ENCODE measurements at regions not wholly inside any gene's neighbourhood (a gene's known extent, or its start where the extent isn't known, plus 50 kb on each side); places are given as distances from the start of the nearest gene placed in this dataset.

GRCh38 chr5:18101532-18101931 is 467.3 kb downstream of the TAF11L14 start:
- TF ChIP-seq GABPA (IDR thresholded peaks at IDR 0.05; ENCODE audit: low read depth) (no peak), SPI1 (IDR thresholded peaks at IDR 0.05; ENCODE audit: borderline replicate concordance, low read depth) (no peak), POLR2AphosphoS5 (IDR thresholded peaks at IDR 0.05; ENCODE audit: low read depth) (no peak), REST (IDR thresholded peaks at IDR 0.05; ENCODE audit: insufficient replicate concordance, low read depth) (no peak), CTCF (IDR thresholded peaks at IDR 0.05; ENCODE audit: insufficient read depth, low read length) (no peak)
- H3K27ac ChIP-seq (replicated peaks), result no peak overlapping the region
- no peak for DNase-seq (ENCODE audit: low read depth in 1 of 2, low spot score in 1 of 2)
- no peak overlapping the region for H3K4me3 ChIP-seq (replicated peaks; ENCODE audit: insufficient read depth, low read length)
- no peaks in the 10 kb centered on the region for H3K27me3 ChIP-seq (ENCODE audit: insufficient read depth, poor library complexity, severe bottlenecking)

GRCh38 chr5:18102733-18103132 is 468.5 kb downstream of the TAF11L14 start:
- Histone ChIP-seq H3K27ac (replicated peaks) (no peak overlapping the region), H3K27me3 (ENCODE audit: insufficient read depth, poor library complexity, severe bottlenecking) (no peaks in the 10 kb centered on the region), H3K4me3 (replicated peaks; ENCODE audit: insufficient read depth, low read length) (no peak overlapping the region)
- no peak for DNase-seq (ENCODE audit: low read depth in 1 of 2, low spot score in 1 of 2)
- TF ChIP-seq GABPA (IDR thresholded peaks at IDR 0.05; ENCODE audit: low read depth) (no peak), REST (IDR thresholded peaks at IDR 0.05; ENCODE audit: insufficient replicate concordance, low read depth) (no peak), POLR2AphosphoS5 (IDR thresholded peaks at IDR 0.05; ENCODE audit: low read depth) (no peak), SPI1 (IDR thresholded peaks at IDR 0.05; ENCODE audit: borderline replicate concordance, low read depth) (no peak), CTCF (IDR thresholded peaks at IDR 0.05; ENCODE audit: insufficient read depth, low read length) (no peak)

- no peak for TF ChIP-seq REST (IDR thresholded peaks at IDR 0.05; ENCODE audit: insufficient replicate concordance, low read depth)
- TF ChIP-seq POLR2AphosphoS5 (IDR thresholded peaks at IDR 0.05; ENCODE audit: low read depth), result no peak
- no peak for TF ChIP-seq CTCF (IDR thresholded peaks at IDR 0.05; ENCODE audit: insufficient read depth, low read length)
- no peak for TF ChIP-seq GABPA (IDR thresholded peaks at IDR 0.05; ENCODE audit: low read depth)
- TF ChIP-seq SPI1 (IDR thresholded peaks at IDR 0.05; ENCODE audit: borderline replicate concordance, low read depth), result no peak
- DNase-seq (ENCODE audit: low read depth in 1 of 2, low spot score in 1 of 2), result no peak
- no peaks in the 10 kb centered on the region for H3K27me3 ChIP-seq (ENCODE audit: insufficient read depth, poor library complexity, severe bottlenecking)
- H3K27ac ChIP-seq (replicated peaks), result no peak overlapping the region
- no peak overlapping the region for H3K4me3 ChIP-seq (replicated peaks; ENCODE audit: insufficient read depth, low read length)
Measured at GRCh38 chr5:18105449-18105848, 471.2 kb downstream of the TAF11L14 start.

Data from HL-60 (cell line).